CD4-positive, alpha-beta T cell (primary cell): ENCODE measurements at regions not wholly inside any gene's neighbourhood (a gene's known extent, or its start where the extent isn't known, plus 50 kb on each side); places are given as distances from the start of the nearest gene placed in this dataset.

Experiments used
- ATAC-seq: fragments of 200-7000 bp; cut with Tn5 transposase; one replicate; pipeline ENCODE4 v1.10.0; 2022; ENCODE audit warnings: mild to moderate bottlenecking; ENCODE audit not compliant: poor library complexity
- CTCF ChIA-PET: fragments of 350-600 bp; sonication (Branson Sonifier 250); formaldehyde crosslinking; loops from one replicate; lab custom pipeline; 2021; ENCODE audit warnings: antibody characterized with exemption, inconsistent platforms; lab: Charles Lee
- POLR2A ChIA-PET: fragments of 350-600 bp; sonication (Branson Sonifier 250); formaldehyde crosslinking; loops from one replicate; lab custom pipeline; 2021; ENCODE audit warnings: antibody characterized with exemption, inconsistent platforms; lab: Charles Lee
- DNase-seq, 14 experiments: peaks; one replicate each; pipeline ENCODE4 v3.0.0-alpha.2; 2013 to 2020; ENCODE audit warnings: mixed read lengths in 2 of 14
- H3K27ac ChIP-seq, 2 donors: one replicate each; pipeline versions ENCODE4 v1.5.1 to v1.7.0; 2013; ENCODE audit warnings: low read length in 2 of 2, low read depth in 1 of 2, mild to moderate bottlenecking in 1 of 2
- H3K27me3 ChIP-seq, 2 experiments: 1 replicate in 1 of 2; 2 replicates in 1 of 2; pipeline versions ENCODE4 v1.6.1 to v1.7.0; 2013; ENCODE audit warnings: low read length in 2 of 2, control low read depth in 1 of 2, mild to moderate bottlenecking in 1 of 2, moderate library complexity in 1 of 2; ENCODE audit not compliant: insufficient read depth in 2 of 2, control insufficient read depth in 1 of 2
- H3K36me3 ChIP-seq: one replicate; pipeline ENCODE4 v1.6.1; 2013; ENCODE audit warnings: low read length, control low read depth; ENCODE audit not compliant: insufficient read depth
- H3K4me1 ChIP-seq: one replicate; pipeline ENCODE4 v1.6.1; 2013; ENCODE audit warnings: low read length, control low read depth; ENCODE audit not compliant: insufficient read depth
- H3K4me3 ChIP-seq: one replicate; pipeline ENCODE4 v1.5.1; 2013; ENCODE audit warnings: mild to moderate bottlenecking, low read length, moderate library complexity
- H3K9me3 ChIP-seq, 2 experiments: 1 replicate in 1 of 2; 2 replicates in 1 of 2; pipeline versions ENCODE4 v1.6.1 to v1.7.0; 2013; ENCODE audit warnings: low read length in 2 of 2, mild to moderate bottlenecking in 2 of 2, control low read depth in 1 of 2, moderate library complexity in 1 of 2; ENCODE audit not compliant: control insufficient read depth in 1 of 2, insufficient read depth in 1 of 2
- H3K27ac Mint-ChIP-seq: one replicate; pipeline ENCODE4 v1.8.0; 2020; ENCODE audit warnings: mixed read lengths
- H3K27me3 Mint-ChIP-seq: one replicate; pipeline ENCODE4 v1.8.0; 2021; ENCODE audit warnings: mixed read lengths
- H3K36me3 Mint-ChIP-seq: one replicate; pipeline ENCODE4 v1.8.0; 2021; ENCODE audit warnings: low read depth, mixed read lengths
- H3K4me1 Mint-ChIP-seq: one replicate; pipeline ENCODE4 v1.8.0; 2021; ENCODE audit warnings: low read depth, mixed read lengths
- H3K4me3 Mint-ChIP-seq: one replicate; pipeline ENCODE4 v1.8.0; 2020; ENCODE audit warnings: mild to moderate bottlenecking, mixed read lengths
- H3K9me3 Mint-ChIP-seq: one replicate; pipeline ENCODE4 v1.8.0; 2020; ENCODE audit warnings: mixed read lengths
- intact Hi-C, 2 experiments: fragments of 100-400 bp; cut with DNase I in 1 of 2; cut with micrococcal nuclease in 1 of 2; formaldehyde crosslinking; loops; one replicate each; pipeline versions ENCODE4 v1.15.1 to v1.9.0; 2023 to 2025; cut with DNase I, micrococcal nuclease
- TF ChIP-seq, protein P1 (sequence below): fragments of 200-600 bp; IDR thresholded peaks from one replicate; pipeline ENCODE4 v1.8.0; 2022; ENCODE audit warnings: antibody characterized with exemption, mild to moderate bottlenecking

DNA sequence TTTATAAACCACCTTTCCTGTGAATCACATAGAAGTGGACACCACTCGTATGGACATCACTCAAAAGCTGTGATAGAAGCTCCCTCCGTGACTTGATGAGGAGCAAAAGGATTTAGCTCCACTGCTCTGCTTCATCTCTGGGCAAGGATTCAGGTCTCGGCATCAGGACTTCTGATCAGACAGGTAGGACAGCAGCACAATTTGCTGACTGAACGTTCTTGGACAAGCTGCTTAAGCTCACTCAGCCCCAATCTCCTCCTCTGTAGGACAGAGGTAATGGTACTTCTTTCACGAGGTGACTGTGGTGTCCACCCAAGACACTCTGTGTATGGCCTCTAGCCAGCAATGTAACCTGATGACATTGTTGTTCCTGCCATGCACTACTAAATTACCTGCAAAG, 122.6 kb upstream of the AJAP1 start:
- no peaks in the 10 kb centered on the region for H3K9me3 ChIP-seq
- no peak for ATAC-seq
- no peaks in the 10 kb centered on the region for H3K4me1 Mint-ChIP-seq
- H3K27me3 ChIP-seq: peaks cover 0 to 4% of the 10 kb centered on the region in 2 experiments
- peaks cover 16% of the 10 kb centered on the region for H3K27me3 Mint-ChIP-seq
- no peak for DNase-seq
- no peak overlapping the region for H3K4me3 Mint-ChIP-seq
- peaks cover 2% of the 10 kb centered on the region for H3K9me3 Mint-ChIP-seq
- intact Hi-C loops: no loop called here
- no peak overlapping the region for H3K27ac ChIP-seq
- no peak overlapping the region for H3K27ac Mint-ChIP-seq
- CTCF ChIA-PET: no interaction called here
- H3K36me3 Mint-ChIP-seq: no peaks in the 10 kb centered on the region
- POLR2A ChIA-PET: no interaction called here
- H3K36me3 ChIP-seq: no peaks in the 10 kb centered on the region
- TF ChIP-seq, protein P1, sequence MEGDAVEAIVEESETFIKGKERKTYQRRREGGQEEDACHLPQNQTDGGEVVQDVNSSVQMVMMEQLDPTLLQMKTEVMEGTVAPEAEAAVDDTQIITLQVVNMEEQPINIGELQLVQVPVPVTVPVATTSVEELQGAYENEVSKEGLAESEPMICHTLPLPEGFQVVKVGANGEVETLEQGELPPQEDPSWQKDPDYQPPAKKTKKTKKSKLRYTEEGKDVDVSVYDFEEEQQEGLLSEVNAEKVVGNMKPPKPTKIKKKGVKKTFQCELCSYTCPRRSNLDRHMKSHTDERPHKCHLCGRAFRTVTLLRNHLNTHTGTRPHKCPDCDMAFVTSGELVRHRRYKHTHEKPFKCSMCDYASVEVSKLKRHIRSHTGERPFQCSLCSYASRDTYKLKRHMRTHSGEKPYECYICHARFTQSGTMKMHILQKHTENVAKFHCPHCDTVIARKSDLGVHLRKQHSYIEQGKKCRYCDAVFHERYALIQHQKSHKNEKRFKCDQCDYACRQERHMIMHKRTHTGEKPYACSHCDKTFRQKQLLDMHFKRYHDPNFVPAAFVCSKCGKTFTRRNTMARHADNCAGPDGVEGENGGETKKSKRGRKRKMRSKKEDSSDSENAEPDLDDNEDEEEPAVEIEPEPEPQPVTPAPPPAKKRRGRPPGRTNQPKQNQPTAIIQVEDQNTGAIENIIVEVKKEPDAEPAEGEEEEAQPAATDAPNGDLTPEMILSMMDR: no peak
- H3K4me1 ChIP-seq: no peaks in the 10 kb centered on the region
- no peak overlapping the region for H3K4me3 ChIP-seq

GRCh38 chr1:4532656-4533055, 121.8 kb upstream of the AJAP1 start:
- peaks cover 2% of the 10 kb centered on the region for H3K9me3 Mint-ChIP-seq
- no peak overlapping the region for H3K4me3 Mint-ChIP-seq
- DNase-seq (no peak), ATAC-seq (no peak)
- H3K4me1 ChIP-seq: no peaks in the 10 kb centered on the region
- no peaks in the 10 kb centered on the region for H3K4me1 Mint-ChIP-seq
- TF ChIP-seq, protein P1: no peak
- peaks cover 0 to 4% of the 10 kb centered on the region in 2 experiments for H3K27me3 ChIP-seq
- no peaks in the 10 kb centered on the region for H3K36me3 ChIP-seq
- H3K27ac Mint-ChIP-seq: no peak overlapping the region
- H3K27ac ChIP-seq: no peak overlapping the region
- peaks cover 16% of the 10 kb centered on the region for H3K27me3 Mint-ChIP-seq
- H3K4me3 ChIP-seq: no peak overlapping the region
- H3K9me3 ChIP-seq: no peaks in the 10 kb centered on the region
- POLR2A ChIA-PET: no interaction called here
- no peaks in the 10 kb centered on the region for H3K36me3 Mint-ChIP-seq
- intact Hi-C loops: no loop called here
- CTCF ChIA-PET: no interaction called here

DNA sequence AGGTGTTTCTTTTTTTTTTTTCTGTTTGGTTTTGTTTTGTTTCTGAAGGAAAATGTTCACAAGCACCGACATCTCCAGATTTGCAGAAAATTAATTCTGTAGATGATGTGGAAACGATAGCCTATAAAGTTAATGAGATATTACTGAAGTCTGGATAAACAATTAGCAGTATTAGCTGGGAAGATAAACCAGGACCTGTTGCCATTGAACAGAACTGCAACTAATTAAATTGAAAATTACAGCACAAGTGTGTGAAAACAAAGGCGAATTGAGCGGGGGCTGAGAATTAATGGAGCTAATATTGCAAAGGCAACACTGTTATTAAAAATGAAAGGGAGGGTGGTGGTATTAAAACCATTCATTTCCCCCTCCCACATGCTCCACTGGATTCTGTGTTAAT, 107.5 kb upstream of the AJAP1 start:
- H3K4me3 ChIP-seq: no peak overlapping the region
- H3K27ac ChIP-seq: no peak overlapping the region
- Mint-ChIP-seq H3K4me1 (no peaks in the 10 kb centered on the region), H3K36me3 (no peaks in the 10 kb centered on the region), H3K27ac (no peak overlapping the region), H3K9me3 (peaks cover 9% of the 10 kb centered on the region), H3K27me3 (peaks cover 10% of the 10 kb centered on the region), H3K4me3 (no peak overlapping the region)
- POLR2A ChIA-PET: no interaction called here
- ATAC-seq (no peak), DNase-seq (no peak)
- H3K27me3 ChIP-seq: peaks cover 0 to 3% of the 10 kb centered on the region in 2 experiments
- no peaks in the 10 kb centered on the region for H3K36me3 ChIP-seq
- TF ChIP-seq, protein P1: no peak
- peaks cover 0 to 9% of the 10 kb centered on the region in 2 experiments for H3K9me3 ChIP-seq
- intact Hi-C loops: no loop called here
- CTCF ChIA-PET: no interaction called here
- no peaks in the 10 kb centered on the region for H3K4me1 ChIP-seq
